Uterus (tissue), 3 donors: ENCODE measurements at regions not wholly inside any gene's neighbourhood (a gene's known extent, or its start where the extent isn't known, plus 50 kb on each side); places are given as distances from the start of the nearest gene placed in this dataset.
A peak's percentile ranks its signal among the peaks of the same experiment; 100 is the strongest.

Experiments used
- DNase-seq, 2 donors: peaks; one replicate each; pipeline ENCODE4 v3.0.0-alpha.2; 2019 to 2020
- H3K27ac ChIP-seq, 2 donors: fragments of 200-600 bp; sonication (generic); 1 replicate in 1 of 2; 2 replicates in 1 of 2; pipeline ENCODE4 v1.5.1; 2016 to 2018
- H3K27me3 ChIP-seq, 2 donors: fragments of 200-600 bp; sonication (generic); one replicate each; pipeline ENCODE4 v1.5.1; 2018 to 2019; ENCODE audit warnings: control low read depth in 1 of 2
- H3K36me3 ChIP-seq, 2 donors: fragments of 200-600 bp; sonication (generic); one replicate each; pipeline ENCODE4 v1.5.1; 2019; ENCODE audit warnings: control low read depth in 1 of 2
- H3K4me1 ChIP-seq, 2 donors: fragments of 200-600 bp; sonication (generic); one replicate each; pipeline ENCODE4 v1.5.1; 2018 to 2019; ENCODE audit warnings: control low read depth in 1 of 2
- H3K4me3 ChIP-seq, 2 donors: fragments of 200-600 bp; sonication (generic); 1 replicate in 1 of 2; 2 replicates in 1 of 2; pipeline ENCODE4 v1.5.1; 2018 to 2019; ENCODE audit warnings: mild to moderate bottlenecking in 1 of 2
- H3K9me3 ChIP-seq, 2 donors: fragments of 200-600 bp; sonication (generic); one replicate each; pipeline ENCODE4 v1.5.1; 2019; ENCODE audit warnings: control low read depth in 1 of 2
- POLR2A ChIP-seq, 2 donors: fragments of 450-650 bp; IDR thresholded peaks; one replicate each; pipeline ENCODE4 v1.6.1; 2016; ENCODE audit warnings: antibody characterized with exemption in 2 of 2, mild to moderate bottlenecking in 1 of 2, moderate library complexity in 1 of 2
- intact Hi-C: fragments of 100-400 bp; cut with DNase I; formaldehyde crosslinking; loops from one replicate; pipeline ENCODE4 v1.15.1; 2023; ENCODE audit warnings: low total_unique reads
- TF ChIP-seq, protein P1 (sequence below), 4 experiments: fragments of 200-600 bp in 2 of 4; fragments of 450-650 bp in 2 of 4; sonication (generic) in 2 of 4; IDR thresholded peaks; one replicate each; pipeline ENCODE4 v1.5.1; 2016 to 2019; ENCODE audit warnings: antibody characterized with exemption in 4 of 4, mild to moderate bottlenecking in 2 of 4, moderate library complexity in 1 of 4
- donor health status: DM: yes; HTN: yes; CAD: no.

DNA sequence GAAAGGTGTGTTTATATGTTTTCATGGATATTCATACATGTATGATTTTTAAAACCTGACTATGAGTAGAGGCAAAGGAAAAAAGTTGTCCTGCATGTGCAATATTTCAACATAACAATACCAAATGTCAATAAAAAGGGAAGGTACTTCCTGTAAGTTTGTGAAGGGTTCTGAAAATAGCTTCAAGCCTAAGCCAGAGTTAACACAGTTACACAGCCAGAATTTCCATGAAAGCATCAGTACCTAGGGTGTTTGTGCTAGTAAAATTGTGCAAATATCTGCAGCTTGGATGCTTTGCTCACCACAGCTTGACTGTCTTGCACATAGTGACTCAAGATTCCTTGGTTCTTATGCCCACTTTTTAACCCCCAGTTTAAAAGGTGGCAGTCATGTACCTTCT lies 193.1 kb upstream of the FAR2 start:
- H3K4me1 ChIP-seq: no peaks in the 10 kb centered on the region
- intact Hi-C loops: no loop called here
- no peaks in the 10 kb centered on the region for H3K27me3 ChIP-seq
- TF ChIP-seq, protein P1, sequence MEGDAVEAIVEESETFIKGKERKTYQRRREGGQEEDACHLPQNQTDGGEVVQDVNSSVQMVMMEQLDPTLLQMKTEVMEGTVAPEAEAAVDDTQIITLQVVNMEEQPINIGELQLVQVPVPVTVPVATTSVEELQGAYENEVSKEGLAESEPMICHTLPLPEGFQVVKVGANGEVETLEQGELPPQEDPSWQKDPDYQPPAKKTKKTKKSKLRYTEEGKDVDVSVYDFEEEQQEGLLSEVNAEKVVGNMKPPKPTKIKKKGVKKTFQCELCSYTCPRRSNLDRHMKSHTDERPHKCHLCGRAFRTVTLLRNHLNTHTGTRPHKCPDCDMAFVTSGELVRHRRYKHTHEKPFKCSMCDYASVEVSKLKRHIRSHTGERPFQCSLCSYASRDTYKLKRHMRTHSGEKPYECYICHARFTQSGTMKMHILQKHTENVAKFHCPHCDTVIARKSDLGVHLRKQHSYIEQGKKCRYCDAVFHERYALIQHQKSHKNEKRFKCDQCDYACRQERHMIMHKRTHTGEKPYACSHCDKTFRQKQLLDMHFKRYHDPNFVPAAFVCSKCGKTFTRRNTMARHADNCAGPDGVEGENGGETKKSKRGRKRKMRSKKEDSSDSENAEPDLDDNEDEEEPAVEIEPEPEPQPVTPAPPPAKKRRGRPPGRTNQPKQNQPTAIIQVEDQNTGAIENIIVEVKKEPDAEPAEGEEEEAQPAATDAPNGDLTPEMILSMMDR (IDR thresholded peaks at IDR 0.05): no peak
- no peak for TF ChIP-seq POLR2A (IDR thresholded peaks at IDR 0.05)
- DNase-seq: no peak
- H3K9me3 ChIP-seq: no peaks in the 10 kb centered on the region
- no peak overlapping the region for H3K27ac ChIP-seq
- H3K36me3 ChIP-seq: no peaks in the 10 kb centered on the region
- H3K4me3 ChIP-seq: no peak overlapping the region

DNA sequence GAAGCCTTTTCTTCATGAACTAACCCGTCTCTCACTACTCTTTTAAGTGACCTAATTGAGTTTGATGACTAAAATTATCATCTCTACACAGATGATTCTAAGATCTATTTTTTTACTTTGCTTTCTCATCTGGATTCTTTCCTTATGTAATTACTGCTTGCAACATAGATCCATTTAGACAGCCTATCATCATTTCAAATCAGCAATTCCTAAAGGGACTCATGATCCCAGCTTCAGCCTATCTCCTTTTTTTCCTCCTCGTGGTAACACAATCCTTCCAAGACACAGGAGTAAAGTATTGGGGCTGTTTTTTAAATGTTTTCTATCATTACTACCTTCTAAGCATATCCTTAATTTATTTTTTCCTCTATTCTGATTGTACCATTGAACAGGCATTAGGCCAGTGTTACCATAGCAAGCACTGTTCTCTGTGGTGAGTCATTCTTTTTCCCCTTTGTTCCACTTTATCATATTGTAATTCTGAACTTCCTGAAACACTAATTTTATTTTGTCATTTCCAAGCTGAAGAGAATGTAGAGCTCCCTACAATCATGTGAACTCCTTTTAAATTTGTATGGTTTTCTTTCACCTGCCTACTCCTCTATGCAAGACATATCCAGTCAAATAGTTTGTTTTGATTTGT lies 190.4 kb upstream of the FAR2 start:
- no peaks in the 10 kb centered on the region for H3K27me3 ChIP-seq
- no peaks in the 10 kb centered on the region for H3K36me3 ChIP-seq
- no peak overlapping the region for H3K4me3 ChIP-seq
- no peaks in the 10 kb centered on the region for H3K4me1 ChIP-seq
- DNase-seq: no peak
- no peaks in the 10 kb centered on the region for H3K9me3 ChIP-seq
- H3K27ac ChIP-seq: peak overlapping the region; percentile 28 to 37
- no peak for TF ChIP-seq POLR2A (IDR thresholded peaks at IDR 0.05)
- TF ChIP-seq, protein P1 (IDR thresholded peaks at IDR 0.05): no peak
- intact Hi-C loops: no loop called here

DNA sequence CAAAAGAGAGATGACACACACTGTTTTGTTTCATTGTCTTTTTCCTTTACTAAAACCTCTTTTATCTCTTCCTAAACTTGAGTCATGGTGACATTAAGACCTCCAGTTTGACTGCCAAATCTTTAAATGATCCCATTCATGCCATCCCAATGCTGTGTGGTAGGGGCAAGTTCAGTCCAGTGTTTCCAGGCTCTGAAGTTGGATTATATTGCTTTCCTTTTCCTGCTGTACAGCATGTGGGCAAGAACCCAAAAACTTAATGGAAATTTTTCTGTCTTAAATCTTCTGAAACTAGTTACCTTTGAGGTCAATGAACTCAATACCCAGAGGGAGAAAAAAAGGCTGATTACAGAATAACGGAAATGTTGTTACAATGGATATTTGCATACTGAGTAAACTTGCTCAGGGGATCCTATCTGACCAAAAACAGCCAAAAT lies 187.1 kb upstream of the FAR2 start:
- Histone ChIP-seq H3K4me3 (no peak overlapping the region), H3K27ac (no peak overlapping the region), H3K4me1 (peaks cover 0 to 4% of the 10 kb centered on the region in 2 donors), H3K27me3 (no peaks in the 10 kb centered on the region), H3K9me3 (no peaks in the 10 kb centered on the region), H3K36me3 (no peaks in the 10 kb centered on the region)
- no peak for TF ChIP-seq POLR2A (IDR thresholded peaks at IDR 0.05)
- TF ChIP-seq, protein P1 (IDR thresholded peaks at IDR 0.05): no peak
- peak in 1 of 2 donors; percentile 17 for DNase-seq
- intact Hi-C loops: no loop called here

DNA sequence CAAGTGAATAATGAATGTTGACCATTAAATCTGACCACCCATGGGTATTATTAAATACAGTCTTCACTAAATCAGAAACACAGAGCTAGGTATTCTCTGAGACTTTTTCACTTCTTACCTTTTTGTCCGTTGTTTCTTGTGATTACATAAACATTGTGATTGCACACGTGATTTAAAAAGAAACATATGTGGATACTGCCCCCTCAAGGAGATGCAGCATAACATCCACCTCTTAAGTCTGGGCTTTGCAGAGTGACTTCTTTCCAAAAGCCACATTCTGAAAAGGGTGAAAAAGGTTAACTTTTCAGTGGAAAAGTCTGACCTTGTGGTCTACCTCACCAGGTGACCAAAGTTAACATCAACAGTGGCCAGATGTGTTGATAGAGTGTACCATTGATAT lies 185.5 kb upstream of the FAR2 start:
- TF ChIP-seq POLR2A (IDR thresholded peaks at IDR 0.05): no peak
- TF ChIP-seq, protein P1 (IDR thresholded peaks at IDR 0.05): peak in 3 of 4 experiments; percentile 12 to 33 (median 32)
- Histone ChIP-seq H3K27ac (no peak overlapping the region), H3K4me3 (no peak overlapping the region), H3K27me3 (no peaks in the 10 kb centered on the region), H3K4me1 (peaks cover 0 to 4% of the 10 kb centered on the region in 2 donors), H3K36me3 (no peaks in the 10 kb centered on the region), H3K9me3 (no peaks in the 10 kb centered on the region)
- no peak for DNase-seq
- intact Hi-C loops: no loop called here

DNA sequence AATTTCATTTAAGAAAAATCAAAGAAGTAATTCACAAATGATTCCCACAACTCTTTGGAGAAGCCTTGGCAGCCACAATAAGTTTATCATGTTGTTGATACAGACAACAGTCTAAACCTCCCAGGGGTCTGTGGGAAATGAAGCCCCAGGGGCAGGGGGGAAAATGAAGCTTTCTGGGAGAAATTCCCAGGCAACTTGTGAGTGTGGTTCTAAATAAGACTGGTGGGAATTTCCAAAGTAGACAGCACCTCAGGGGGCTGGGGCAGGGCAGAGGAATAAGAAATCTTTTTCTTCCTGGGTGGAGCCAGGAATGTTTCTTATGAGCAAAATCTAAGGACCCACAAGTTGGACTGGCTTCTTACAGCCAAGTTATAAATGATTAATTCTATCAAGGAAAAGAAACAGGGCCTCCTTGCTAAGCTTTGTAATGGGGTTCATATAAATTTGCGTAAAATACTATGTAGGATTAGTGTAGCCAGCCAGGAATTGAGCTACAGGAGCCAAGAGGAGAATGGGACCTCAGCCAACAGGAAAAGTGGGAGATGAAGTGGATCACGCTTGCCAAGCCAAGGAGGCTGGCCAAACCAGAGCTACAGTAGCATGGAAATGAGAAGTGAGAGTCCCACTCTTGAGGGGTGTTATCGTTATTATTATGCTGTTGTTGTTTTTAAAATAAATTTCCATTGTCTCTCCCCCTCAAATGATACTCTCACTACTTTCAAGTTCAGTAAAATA lies 182.9 kb upstream of the FAR2 start:
- no peaks in the 10 kb centered on the region for H3K9me3 ChIP-seq
- H3K4me3 ChIP-seq: no peak overlapping the region
- intact Hi-C loops: no loop called here
- DNase-seq: peak; percentile 25 to 52
- no peak for TF ChIP-seq POLR2A (IDR thresholded peaks at IDR 0.05)
- TF ChIP-seq, protein P1 (IDR thresholded peaks at IDR 0.05): no peak
- H3K27me3 ChIP-seq: no peaks in the 10 kb centered on the region
- peak overlapping the region in 1 of 2 donors; percentile 70 for H3K27ac ChIP-seq
- H3K4me1 ChIP-seq: peaks cover 0 to 4% of the 10 kb centered on the region in 2 donors
- no peaks in the 10 kb centered on the region for H3K36me3 ChIP-seq
